Epidermal melanocyte (primary cell): ENCODE measurements at regions not wholly inside any gene's neighbourhood (a gene's known extent, or its start where the extent isn't known, plus 50 kb on each side); places are given as distances from the start of the nearest gene placed in this dataset.
A peak's percentile ranks its signal among the peaks of the same experiment; 100 is the strongest.
"Not testable (repeated sequence)": the region's sequence is repeated elsewhere in the genome, so short reads cannot be mapped to it uniquely, and the experiment has no call there.

Source experiments
- DNase-seq: peaks from one replicate; pipeline ENCODE4 v3.0.0; 2011; ENCODE audit warnings: low spot score; ENCODE audit not compliant: insufficient read length

DNA sequence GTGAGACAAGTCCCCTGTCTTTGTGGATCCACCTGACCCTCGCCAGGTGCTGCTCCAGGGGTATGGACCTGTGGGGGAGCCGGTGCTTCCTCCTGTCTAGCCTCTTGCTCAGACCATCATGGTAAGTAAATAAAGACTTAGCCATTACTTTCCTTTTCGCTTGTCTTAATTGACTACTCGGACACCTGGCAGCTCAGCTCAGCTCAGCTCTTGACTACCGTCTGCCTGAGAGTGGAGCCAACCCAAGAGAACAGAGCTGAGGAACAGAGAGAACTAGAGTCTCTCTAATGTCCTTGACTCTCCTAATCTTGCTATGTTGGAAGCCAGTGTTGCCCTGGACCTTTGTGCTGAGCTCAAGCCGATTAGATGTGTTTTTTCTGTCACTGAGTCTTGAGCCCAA, 170.3 kb upstream of the CXCR4 start:
- no peak for DNase-seq

DNA sequence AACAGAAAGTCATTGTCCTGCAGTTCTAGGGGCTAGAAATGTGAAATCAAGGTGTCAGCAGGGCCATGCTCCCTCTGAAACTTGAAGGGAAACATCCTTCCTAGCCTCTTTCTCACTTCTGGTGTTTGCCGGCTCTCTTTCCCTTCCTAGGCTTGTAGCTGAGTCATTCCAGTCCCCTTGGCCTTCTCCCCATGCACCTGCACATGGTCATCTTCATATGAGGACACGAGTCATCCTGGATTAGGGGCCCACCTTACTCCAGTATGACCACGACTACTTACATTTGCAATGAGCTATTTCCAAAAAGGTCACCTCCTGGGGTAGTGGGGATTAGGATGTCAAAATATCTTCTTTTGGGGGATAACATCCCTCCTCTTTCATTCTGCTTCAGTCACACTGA, 168.5 kb upstream of the CXCR4 start:
- DNase-seq = no peak

DNA sequence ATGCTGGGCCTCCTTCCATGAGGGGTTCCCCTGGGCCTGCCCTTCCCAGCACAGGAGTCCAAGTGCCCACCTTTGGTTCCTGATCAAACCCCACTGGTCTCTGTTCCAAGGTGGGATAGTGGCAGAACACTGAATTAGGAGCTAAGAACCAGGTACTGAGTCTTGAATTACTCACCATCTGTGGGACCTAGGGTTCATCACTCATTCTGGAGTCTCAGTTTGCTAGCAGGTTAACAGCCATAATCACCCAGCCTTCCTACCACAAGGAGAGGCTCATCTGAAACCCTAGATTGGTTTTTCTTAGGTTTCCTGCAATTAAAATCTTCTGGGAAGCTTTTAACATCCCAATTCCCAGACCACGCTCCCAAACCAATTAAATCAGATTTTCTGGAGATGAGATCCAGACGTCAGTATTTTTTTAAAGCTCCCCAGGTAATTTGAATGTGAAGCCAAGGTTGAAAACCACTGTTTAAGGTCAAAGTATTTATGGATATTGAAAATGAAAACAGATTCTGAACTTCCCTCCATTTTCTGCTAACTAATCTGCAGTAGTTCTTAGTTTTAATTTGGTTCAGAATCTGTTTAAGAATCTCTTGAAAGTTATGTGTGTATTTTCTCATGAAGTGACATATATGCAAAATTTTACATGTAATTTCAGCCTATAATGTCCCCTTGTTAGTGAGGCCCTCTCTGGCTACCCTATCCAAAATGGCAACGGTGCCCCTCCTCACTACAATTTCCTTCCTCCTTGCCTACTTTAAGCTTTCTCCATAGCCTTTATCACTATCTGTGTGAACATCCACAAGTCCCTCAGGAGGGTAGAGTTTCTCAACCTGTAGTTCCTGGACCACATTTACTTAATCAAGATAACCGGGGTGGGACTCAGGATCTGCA, 166.5 kb upstream of the CXCR4 start:
- DNase-seq = no peak

DNA sequence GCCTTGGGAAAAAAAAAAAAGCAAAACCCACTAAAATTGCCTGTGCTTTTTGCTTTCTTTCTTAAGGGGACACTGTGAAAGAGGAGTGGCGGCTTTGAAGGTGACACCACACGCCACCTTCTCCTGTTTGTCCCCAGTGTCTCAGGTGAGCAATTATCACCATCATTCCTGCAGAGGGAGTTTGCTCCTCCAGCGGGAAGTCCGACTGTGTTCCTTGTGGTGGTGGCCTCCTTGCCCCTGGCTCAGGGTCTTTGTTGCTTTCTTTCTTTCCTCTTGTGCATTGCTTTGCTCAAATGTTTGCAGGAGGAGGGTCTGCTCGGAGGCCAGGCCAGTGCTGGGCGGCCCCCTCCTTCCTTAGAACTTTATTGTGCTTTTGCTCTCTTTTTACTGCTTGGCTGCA, 164.3 kb upstream of the CXCR4 start:
- no peak for DNase-seq

DNA sequence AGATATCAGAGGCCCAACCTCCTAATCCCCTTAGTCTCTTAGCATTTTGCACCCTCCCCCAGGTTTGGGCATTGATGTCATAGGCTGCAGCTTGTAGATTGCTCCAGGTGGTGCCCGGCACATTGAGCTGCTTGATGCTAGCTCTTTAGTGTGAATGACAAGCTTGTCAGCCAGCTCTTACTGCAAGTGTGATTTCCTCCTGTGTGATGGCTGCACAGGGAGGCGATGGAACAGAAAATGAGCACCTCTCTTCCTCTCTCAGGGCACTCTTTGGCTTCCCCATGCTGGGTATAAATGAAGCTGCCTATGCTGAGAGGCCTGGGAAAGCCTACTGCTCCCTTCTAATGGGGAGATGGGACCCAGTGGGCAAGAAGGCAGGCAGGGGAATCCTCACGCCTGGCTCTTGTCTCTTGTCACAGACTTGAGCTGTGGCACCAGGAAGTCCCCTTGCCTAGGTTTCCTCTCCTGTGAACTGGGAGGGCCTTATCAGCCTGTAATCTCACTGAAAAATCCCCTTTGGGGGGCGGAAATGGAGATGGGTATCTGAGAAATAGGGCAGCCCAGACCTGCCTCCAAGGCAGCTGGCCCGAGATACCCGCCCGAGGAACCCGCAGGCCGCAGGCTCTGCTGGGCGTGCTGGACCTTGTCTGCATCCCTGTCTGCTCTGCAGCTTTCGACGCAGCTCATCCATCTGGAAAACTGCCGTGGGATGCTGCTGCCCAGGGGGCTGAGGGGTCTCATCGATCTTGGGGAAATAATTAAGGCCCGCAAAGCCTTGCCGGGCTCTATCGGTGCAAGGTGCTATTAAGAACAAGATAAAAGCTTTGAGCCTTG, 163.5 kb upstream of the CXCR4 start:
- DNase-seq = no peak

DNA sequence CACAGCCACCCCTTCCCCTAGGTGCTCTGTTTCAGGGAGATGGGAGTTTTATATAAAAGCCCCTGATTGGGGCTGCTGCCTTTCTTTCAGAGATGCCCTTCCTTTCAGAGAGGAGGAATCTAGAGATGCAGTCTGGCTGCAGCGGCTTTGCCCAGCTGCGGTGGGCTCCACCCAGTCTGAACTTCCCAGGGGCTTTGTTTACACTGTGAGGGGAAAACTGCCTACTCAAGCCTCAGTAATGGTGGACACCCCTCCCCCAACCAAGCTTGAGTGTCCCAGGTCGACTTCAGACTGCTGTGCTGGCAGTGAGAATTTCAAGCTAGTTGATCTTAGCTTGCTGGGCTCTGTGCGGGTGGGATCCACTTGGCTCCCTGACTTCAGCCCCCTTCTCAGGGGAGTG, 148.4 kb upstream of the CXCR4 start:
- not testable (repeated sequence) for DNase-seq

DNA sequence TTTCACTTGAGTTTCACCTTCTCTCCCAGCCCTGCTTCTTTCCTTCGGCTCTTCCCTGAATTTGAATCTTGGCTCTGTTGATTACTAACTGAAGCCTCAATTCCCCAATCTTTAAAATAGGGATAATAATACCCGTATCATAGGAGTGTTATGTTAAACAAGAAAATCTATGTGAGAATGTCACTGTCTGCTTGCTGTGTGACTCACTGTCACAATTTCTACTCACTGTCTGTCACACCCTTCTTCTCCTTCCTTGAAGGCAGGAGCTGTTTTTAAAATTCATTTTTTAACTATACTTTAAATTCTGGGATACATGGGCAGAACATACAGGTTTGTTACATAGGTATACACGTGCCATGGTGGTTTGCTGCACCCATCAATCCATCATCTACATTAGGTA, 141.6 kb upstream of the CXCR4 start:
- DNase-seq = no peak

DNA sequence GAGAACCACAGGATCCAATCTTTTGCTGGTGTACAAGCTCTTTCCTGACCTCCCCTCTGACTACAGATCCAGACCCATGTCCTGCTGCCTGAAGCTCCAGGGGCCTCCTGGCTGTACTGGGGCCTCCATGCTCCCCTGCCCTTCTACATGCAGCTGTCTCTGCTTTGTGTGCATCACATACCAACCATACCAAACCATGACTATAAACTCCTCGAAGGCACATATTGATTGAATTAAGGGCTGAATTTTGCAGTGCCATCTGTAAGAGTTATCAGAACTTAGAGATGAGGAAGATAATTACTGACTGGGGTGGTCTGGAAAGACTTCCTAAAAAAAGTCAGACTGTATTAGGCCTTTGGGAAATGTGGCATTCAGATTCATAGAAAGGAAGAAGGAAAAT, 139.9 kb upstream of the CXCR4 start:
- DNase-seq = peak; percentile 17

DNA sequence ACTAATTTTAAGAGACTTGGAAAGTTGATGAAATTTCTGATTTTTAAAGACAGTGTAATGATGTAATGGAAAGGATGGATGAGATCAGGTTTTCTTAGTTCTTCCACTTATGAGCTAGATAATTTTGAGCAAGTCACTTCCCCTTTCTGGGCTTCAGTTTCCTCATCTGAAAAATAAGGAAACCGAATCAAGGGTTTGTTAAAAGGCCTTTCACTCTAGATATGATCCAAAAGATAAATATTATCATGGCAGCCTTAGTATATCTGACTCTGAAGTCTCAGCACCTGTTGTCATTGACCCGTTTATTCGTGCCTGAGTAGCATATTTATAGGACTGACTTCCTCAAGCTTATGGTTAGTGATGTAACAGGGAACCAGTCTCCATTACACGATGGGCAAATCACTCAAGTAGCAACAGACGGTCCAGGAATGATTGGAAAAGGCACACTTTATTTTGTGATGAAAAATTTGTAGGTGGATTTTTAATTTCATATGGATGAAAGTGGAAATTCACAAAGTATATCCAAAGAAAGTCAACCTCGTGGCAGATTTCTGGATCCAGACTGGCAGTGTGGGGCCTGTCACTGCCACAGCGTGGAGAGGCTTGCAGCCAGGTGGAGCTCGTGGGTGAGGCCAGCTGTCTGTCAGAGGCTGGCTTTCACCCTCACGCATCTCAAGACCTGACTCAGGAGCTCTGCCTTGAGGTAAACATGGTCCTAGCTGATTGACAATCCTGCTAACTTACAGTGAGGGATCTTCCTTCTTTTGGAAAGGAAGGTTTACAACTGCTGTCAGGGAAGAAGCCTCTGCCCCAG, 137.9 kb upstream of the CXCR4 start:
- DNase-seq = no peak

DNA sequence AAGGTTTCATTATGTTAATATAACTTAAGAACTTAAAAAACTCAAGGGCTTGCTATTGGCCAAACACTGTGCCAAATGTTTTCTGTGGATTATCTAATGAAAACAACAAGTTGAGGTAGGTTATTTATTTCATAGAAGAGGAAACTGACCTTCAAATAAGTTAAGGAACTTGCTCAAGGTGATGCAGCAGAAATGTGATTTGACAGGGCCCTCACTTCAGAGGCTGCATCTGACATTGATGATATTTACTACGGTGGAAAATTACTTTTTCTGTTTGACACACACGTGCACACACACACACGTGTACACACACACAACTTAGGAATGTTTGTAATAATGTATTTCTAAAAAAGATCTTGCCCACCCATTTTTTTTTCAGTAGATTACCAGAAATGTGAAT, 137.2 kb upstream of the CXCR4 start:
- no peak for DNase-seq

DNA sequence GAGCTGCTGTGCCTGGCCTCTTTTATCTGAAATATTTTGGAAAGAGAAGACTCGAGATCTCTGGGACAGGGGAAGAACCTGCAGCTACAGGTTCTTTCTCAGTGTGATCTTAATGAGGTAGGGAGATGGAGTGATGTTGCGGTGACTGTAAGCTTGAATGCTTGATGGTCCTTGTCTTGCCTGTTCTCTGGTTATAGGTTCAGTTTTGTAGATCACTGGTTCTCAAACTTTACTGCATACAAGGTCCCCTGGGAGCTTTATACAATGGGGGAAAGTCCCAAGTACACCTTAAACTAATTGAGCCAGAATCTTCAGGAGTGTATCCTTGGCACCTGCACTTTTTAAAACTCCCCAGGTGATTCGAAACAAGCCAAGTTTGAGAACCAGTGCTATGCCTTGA, 136.7 kb upstream of the CXCR4 start:
- no peak for DNase-seq

DNA sequence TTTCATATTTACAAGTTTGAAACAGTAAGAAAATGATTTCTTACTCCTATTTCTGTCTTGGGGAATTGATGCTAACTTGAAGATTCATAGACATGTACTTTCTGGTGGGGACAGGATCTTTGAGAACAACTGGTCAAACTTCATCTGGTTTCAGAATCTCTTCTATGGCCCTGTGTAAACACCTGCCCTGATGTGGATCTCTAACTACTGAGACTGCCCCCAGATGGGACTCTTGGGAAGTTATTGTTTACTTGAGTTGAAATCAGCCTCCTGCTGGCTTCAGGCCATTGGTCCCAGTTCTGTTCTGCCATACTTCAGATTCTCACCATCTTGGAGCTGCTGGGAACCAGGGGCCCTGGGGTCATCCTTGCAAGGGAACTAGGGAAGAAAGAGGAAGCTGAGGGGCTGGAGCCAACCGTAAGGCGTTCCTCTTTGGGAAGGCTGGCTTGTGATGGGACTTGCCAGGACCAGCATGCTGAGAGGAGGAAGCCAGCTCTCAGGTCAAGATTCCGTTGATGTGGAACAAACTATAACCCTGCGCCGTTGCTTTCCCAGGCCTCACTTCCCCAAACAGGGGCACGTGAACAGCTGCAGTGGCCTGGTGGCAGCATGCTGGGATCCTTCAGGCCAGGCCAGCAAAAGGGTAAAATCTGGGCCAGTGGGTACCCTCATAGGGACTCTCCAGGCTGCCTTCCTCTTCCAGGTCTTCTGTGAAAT, 135.5 kb upstream of the CXCR4 start:
- no peak for DNase-seq

DNA sequence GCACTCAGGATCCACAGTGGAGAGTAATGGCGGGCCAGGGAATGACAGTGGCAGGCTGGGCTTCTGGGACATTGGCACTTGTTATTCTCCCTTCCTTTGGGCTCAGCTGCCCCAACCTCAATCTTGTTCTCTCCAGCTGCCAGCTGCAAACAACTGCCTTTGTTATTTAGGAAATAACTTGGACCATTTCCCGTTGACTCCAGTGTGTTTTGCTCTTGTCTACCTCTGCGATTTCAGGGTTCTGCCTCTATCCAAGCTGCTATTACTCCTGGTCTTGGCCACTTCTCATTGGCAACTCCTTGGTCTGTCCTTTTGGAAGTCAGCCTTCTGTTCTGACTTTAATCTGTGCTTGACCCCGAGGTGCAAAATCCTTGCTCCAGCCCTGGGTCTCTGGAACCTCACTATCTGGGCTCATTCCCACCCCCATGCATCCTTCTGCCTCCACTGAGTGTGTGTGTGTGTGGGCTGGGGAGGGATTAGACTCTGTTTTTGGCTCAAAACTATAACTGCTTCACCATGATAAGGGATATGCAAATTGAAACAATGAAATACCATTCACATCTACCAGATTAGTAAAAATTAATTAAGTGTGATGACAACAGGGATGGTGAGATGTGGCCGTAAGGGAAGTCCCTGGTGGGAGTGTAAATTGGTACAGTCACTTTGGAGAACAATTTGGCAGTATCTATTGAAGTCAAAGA, 134.1 kb upstream of the CXCR4 start:
- no peak for DNase-seq

DNA sequence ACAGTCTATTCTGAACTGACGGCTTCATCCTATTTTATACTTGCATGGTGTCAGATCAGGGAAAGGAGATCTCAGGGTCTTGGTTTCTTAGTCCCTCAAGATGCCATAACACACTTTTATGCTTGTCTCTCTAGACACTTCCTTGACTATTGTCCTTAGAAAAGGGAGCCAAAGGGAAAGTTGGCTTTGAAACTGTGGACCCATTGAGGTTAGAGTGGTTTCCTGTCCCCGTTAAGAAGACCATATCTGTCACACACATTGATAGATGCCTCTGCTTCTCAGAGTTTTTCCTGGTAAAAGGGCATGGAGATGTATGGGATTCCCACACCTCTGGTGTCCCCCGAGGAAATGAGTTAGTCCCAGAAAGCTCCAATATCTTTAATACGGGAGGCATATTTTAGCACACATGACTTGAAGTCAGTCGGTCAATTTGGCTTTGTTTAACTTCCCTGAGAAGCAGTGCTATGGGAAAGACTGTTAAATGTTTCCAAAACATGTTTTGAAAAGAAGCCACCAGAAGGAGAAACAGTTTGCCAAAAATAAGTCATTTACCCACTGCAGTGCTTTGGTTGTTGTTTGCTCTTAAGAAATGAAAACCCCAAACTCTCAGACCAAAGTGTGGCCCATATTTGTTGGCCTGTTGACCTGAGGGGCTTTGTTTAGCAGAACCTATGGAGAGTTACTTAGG, 133.4 kb upstream of the CXCR4 start:
- DNase-seq = no peak

DNA sequence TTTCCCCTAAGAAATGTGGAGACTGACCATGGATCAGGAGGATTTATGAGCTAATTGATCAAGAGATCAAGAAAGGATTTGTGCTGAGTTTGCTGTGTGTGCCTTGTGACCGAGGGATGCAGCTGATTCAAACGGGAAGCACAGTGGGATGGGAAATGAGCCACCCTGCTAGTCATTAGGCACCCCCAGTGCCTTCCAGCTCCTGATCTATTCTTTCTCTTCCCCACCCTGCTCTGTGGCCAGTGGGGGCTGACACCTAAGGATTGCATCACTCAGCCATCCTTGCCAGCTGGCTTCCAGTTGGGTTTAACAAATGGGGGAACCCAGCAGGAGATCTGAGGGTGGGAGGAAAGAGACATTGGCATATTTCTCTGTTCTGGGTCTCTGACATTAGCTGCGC, 132.2 kb upstream of the CXCR4 start:
- DNase-seq = no peak

DNA sequence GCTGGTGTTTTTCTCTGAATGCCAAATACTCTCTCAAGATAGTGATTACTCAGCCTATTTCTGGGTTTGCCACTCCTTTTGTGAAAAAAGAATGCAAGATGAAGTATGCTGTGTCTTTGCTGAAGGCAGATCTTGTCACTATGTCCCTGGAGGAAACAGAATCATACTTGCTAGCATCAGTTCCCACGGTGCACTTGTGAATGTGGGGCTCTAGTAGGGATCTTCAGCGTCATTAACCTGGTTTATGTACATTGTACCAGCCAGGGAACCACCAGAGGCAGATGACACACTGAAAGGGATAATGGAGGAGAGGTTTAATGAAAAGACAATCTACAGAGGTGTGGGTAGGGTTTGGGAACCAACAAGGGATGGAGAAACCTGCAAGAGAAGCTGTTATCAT, 131.0 kb upstream of the CXCR4 start:
- DNase-seq = no peak

DNA sequence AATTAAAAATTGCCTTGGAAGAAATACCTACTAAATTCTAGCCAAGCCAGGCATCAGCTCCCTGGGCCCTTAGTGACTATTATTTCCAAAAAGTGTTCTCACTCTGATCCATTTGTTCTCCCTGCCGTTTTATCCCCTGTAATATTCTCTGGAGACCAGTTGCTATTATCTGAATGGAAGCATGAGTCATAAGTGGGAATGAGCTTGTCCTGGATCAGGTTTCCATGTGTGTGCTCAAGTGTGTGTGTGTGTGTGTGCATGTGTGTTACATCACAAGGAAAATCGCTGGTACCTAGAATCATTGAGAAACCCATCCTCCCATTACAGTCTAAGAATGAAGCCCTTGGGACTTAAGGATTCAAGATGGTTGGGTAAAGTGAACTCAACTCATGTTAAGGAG, 130.3 kb upstream of the CXCR4 start:
- no peak for DNase-seq

DNA sequence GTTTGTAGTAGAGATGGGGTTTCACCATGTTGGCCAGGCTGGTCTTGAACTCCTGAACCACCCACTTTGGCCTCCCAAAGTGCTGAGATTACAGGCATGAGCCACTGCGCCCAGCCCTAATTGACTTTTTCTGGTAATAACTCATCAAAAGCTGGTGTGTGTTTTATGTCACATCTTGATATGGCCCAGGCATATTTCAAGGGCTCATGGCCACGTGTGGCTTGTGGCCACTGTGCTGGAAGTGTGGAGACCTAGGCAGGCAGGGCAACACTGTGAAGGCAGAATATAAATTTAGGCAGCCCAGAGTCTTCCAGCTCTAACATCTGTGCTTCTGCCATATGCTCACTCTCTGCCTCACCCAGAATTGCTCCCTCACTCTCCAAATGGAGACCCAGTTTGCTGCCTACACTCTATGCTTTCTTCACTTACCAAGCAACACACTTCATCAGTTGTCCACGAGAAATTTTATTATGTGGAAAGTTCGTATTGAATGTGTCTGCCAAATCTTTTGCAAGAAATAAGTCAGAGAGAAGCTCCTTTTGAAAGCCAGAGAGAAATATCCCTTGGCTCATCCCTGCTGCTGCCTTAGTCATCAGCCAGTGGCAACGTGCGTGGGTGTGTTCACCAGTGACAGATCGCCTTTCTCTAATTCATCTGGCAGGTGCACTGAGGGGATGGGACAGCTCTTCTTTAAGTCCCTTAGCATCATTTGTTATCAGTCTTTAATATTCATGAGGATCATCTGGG, 129.4 kb upstream of the CXCR4 start:
- DNase-seq = no peak

DNA sequence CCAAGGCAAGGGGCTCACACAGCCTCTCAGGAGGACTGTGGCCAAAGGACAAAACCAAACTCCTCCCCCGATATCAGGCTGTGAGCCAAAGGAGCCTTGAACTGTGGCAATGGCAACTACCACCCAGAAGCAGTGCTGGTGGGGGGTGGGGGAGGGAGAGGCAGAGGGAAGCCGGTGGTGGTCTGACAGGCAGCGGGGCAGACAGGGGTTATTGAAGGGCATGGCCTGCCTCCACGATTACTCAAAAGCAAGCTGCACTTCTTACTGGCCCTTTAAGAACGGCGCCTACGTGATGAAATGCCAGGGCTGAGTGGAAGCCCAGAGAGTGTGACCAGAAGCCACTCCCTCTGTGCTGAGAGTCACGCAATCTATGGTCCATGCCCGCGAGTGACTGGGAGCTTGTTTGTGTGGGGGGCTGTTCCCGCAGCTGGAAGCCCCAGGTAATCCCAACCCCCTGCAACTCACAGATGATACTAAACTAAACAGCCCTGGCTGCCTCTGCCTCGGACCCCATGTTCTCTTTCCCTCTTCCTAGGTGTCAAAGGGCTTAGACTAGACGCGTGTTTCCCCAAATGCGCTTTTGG, 128.2 kb upstream of the CXCR4 start:
- no peak for DNase-seq
